ENCODE measurements at regions not wholly inside any gene's neighbourhood (a gene's known extent, or its start where the extent isn't known, plus 50 kb on each side); places are given as distances from the start of the nearest gene placed in this dataset.

DNA sequence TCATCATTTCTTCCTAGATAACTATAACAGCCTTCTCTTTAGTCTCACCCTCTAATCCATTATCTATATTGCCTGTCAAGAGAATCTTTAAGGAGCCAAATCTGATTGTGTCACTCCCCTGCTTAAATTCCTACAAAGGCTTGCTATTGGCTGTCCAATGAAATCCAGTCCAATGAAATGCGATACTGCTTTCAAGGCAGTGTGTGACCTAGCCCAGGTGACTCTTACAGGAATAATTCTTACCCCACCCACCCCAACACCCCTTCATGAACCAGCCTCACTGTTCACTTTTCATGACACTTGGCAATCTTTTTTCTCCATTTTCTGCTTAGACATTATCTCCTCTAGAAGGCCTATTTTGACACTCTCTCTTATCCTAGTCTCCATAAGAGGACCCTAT lies 163.3 kb upstream of the MARCKS start:
- TF ChIP-seq, protein P1, sequence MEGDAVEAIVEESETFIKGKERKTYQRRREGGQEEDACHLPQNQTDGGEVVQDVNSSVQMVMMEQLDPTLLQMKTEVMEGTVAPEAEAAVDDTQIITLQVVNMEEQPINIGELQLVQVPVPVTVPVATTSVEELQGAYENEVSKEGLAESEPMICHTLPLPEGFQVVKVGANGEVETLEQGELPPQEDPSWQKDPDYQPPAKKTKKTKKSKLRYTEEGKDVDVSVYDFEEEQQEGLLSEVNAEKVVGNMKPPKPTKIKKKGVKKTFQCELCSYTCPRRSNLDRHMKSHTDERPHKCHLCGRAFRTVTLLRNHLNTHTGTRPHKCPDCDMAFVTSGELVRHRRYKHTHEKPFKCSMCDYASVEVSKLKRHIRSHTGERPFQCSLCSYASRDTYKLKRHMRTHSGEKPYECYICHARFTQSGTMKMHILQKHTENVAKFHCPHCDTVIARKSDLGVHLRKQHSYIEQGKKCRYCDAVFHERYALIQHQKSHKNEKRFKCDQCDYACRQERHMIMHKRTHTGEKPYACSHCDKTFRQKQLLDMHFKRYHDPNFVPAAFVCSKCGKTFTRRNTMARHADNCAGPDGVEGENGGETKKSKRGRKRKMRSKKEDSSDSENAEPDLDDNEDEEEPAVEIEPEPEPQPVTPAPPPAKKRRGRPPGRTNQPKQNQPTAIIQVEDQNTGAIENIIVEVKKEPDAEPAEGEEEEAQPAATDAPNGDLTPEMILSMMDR (IDR thresholded peaks at IDR 0.05), result no peak
- TF ChIP-seq, protein P2, sequence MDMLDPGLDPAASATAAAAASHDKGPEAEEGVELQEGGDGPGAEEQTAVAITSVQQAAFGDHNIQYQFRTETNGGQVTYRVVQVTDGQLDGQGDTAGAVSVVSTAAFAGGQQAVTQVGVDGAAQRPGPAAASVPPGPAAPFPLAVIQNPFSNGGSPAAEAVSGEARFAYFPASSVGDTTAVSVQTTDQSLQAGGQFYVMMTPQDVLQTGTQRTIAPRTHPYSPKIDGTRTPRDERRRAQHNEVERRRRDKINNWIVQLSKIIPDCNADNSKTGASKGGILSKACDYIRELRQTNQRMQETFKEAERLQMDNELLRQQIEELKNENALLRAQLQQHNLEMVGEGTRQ (IDR thresholded peaks at IDR 0.05), result no peak
- TF ChIP-seq NPAS2 (CRISPR knock-in tag; IDR thresholded peaks at IDR 0.05; ENCODE audit: borderline replicate concordance) (no peak), MYC (IDR thresholded peaks at IDR 0.05; ENCODE audit: borderline replicate concordance, low read length) (no peak), JUN (IDR thresholded peaks at IDR 0.05) (no peak), JUNB (IDR thresholded peaks at IDR 0.05) (no peak), POLR2A (IDR thresholded peaks at IDR 0.05; ENCODE audit: low read length) (no peak), KDM5A (IDR thresholded peaks at IDR 0.05) (no peak), POLR2AphosphoS2 (conservative IDR thresholded peaks at IDR 0.05; ENCODE audit: low read length) (no peak), PHF8 (IDR thresholded peaks at IDR 0.05; ENCODE audit: borderline replicate concordance, low read depth) (no peak), MAZ (IDR thresholded peaks at IDR 0.05; ENCODE audit: borderline replicate concordance, low read depth, low read length) (no peak), BHLHE40 (IDR thresholded peaks at IDR 0.05; ENCODE audit: low read depth, low read length) (no peak), SMC3 (IDR thresholded peaks at IDR 0.05) (no peak)
- TF ChIP-seq, protein P3, sequence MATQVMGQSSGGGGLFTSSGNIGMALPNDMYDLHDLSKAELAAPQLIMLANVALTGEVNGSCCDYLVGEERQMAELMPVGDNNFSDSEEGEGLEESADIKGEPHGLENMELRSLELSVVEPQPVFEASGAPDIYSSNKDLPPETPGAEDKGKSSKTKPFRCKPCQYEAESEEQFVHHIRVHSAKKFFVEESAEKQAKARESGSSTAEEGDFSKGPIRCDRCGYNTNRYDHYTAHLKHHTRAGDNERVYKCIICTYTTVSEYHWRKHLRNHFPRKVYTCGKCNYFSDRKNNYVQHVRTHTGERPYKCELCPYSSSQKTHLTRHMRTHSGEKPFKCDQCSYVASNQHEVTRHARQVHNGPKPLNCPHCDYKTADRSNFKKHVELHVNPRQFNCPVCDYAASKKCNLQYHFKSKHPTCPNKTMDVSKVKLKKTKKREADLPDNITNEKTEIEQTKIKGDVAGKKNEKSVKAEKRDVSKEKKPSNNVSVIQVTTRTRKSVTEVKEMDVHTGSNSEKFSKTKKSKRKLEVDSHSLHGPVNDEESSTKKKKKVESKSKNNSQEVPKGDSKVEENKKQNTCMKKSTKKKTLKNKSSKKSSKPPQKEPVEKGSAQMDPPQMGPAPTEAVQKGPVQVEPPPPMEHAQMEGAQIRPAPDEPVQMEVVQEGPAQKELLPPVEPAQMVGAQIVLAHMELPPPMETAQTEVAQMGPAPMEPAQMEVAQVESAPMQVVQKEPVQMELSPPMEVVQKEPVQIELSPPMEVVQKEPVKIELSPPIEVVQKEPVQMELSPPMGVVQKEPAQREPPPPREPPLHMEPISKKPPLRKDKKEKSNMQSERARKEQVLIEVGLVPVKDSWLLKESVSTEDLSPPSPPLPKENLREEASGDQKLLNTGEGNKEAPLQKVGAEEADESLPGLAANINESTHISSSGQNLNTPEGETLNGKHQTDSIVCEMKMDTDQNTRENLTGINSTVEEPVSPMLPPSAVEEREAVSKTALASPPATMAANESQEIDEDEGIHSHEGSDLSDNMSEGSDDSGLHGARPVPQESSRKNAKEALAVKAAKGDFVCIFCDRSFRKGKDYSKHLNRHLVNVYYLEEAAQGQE (IDR thresholded peaks at IDR 0.05), result no peak

Data from A549 (cell line).